22Rv1 (cell line): ENCODE measurements at regions not wholly inside any gene's neighbourhood (a gene's known extent, or its start where the extent isn't known, plus 50 kb on each side); places are given as distances from the start of the nearest gene placed in this dataset.

ENCODE experiments used
- H3K27ac ChIP-seq: fragments of 450-650 bp; 2 replicates; pipeline ENCODE4 v1.5.1; 2017
- ZFX ChIP-seq: fragments of 450-650 bp; IDR thresholded peaks from 2 replicates; pipeline ENCODE4 v1.6.1; 2017; ENCODE audit warnings: antibody characterized with exemption, borderline replicate concordance
- TF ChIP-seq, protein P1 (sequence below): fragments of 450-650 bp; IDR thresholded peaks from 2 replicates; pipeline ENCODE4 v1.5.1; 2017; ENCODE audit warnings: mild to moderate bottlenecking

DNA sequence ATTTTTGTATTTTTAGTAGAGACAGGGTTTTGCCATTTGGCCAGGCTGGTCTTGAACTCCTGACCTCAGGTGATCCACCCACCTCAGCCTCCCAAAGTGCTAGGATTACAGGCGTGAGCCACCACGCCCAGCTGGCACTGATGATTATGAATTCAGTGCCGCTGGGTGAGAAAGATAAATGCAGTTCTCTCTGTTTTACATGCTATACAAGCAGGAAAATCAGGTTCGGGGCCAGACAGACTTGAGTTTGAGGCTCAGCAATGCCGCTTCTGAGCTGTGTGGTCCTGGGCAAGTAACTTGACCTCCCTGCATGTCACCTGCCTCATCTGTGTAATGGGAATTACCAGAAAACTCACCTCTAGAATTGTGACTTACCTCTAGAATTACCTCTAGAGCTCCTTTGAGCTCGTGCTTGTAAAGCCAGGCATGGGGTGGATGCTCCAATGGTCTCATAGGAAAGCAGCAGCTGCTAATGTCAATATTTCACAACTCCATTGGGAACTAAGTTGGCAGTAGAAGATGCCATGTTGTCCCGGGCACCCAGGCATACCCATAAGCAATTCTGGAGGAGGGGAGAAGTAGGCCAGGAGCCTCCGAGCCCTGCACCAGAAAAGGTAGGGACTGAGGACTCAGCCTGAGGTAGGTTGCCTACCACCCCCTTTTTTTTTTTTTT, 119.8 kb upstream of the SLC25A33 start:
- TF ChIP-seq, protein P1, sequence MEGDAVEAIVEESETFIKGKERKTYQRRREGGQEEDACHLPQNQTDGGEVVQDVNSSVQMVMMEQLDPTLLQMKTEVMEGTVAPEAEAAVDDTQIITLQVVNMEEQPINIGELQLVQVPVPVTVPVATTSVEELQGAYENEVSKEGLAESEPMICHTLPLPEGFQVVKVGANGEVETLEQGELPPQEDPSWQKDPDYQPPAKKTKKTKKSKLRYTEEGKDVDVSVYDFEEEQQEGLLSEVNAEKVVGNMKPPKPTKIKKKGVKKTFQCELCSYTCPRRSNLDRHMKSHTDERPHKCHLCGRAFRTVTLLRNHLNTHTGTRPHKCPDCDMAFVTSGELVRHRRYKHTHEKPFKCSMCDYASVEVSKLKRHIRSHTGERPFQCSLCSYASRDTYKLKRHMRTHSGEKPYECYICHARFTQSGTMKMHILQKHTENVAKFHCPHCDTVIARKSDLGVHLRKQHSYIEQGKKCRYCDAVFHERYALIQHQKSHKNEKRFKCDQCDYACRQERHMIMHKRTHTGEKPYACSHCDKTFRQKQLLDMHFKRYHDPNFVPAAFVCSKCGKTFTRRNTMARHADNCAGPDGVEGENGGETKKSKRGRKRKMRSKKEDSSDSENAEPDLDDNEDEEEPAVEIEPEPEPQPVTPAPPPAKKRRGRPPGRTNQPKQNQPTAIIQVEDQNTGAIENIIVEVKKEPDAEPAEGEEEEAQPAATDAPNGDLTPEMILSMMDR, result no peak
- no peak for TF ChIP-seq ZFX
- no peak overlapping the region for H3K27ac ChIP-seq

DNA sequence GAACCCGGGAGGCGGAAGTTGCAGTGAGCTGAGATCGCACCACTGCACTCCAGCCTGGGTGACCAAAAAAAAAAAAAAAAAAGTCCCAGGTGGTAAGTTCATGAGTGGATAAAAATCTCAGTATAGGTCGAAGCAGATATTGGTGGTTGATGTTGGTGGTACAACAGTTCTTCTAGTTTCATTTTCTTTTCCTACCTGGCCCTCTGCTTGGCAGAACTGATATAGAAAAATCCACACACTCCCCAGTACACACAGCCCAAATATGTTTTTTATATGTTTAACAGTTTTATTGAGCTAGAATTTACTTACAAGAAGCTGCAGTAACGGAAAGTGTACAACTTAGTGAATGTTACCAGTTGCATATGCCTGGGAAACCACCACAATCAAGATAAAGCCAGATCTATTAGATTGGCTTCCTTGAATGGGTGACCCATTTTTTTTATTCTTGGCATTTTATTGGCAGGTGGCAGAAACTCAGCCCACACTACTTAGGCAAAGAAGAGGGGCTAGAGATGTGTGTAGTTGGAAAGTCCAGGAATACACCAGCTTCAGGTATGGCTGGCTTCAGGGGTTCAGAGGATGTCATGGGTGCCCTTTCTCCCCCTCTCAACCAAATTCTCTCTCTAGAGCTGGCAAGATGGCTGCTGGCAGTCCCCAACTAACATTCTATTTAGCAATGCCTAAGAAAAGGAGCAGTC, 118.3 kb upstream of the SLC25A33 start:
- TF ChIP-seq ZFX, result no peak
- TF ChIP-seq, protein P1, result no peak
- no peak overlapping the region for H3K27ac ChIP-seq

GRCh38 chr1:9421533-9421873, 117.8 kb upstream of the SLC25A33 start:
- TF ChIP-seq, protein P1, result no peak
- TF ChIP-seq ZFX, result no peak
- H3K27ac ChIP-seq, result no peak overlapping the region

DNA sequence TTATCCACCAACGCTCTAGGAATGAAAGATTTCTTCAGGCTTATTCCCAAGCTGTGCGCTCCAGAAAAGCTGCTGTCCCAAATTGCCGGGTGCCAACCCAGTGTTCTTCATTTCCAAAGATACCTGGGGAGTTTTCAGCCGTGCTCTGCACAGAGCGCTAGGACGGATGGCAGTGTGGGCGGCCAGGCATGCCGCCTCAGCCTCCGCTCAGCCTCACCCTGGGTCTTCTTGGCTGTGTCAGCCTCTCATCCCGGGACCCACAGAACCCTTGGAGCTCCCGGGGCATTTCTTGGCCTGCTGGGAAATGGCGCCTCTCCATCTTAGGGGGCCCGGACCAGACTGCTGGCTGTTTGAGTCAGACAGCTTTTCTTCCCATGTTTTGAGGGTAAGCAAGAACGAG, 116.9 kb upstream of the SLC25A33 start:
- no peak overlapping the region for H3K27ac ChIP-seq
- TF ChIP-seq, protein P1, result no peak
- no peak for TF ChIP-seq ZFX

GRCh38 chr1:9422911-9423505, 116.3 kb upstream of the SLC25A33 start:
- TF ChIP-seq, protein P1, result no peak
- no peak for TF ChIP-seq ZFX
- H3K27ac ChIP-seq, result no peak overlapping the region

DNA sequence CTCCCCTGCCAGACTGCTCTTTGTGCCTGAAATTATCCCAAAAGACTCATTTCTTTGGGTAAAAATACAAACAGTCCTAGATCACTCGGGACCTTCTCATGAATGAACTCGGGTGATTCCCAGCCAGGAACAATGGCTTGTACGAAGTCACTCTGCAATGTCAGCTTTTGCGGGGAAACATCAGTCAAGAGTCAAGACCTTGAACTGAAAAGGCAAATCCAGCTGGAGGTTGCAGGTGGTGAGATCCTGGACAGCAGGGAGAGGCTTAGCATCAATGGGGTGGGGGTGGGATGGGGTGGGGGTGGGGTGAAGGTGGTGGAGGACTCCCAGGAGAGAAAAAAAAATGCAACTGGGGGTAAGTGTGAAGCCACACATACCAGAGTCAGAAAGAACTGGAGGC, 115.0 kb upstream of the SLC25A33 start:
- H3K27ac ChIP-seq, result no peak overlapping the region
- TF ChIP-seq, protein P1, result no peak
- no peak for TF ChIP-seq ZFX

DNA sequence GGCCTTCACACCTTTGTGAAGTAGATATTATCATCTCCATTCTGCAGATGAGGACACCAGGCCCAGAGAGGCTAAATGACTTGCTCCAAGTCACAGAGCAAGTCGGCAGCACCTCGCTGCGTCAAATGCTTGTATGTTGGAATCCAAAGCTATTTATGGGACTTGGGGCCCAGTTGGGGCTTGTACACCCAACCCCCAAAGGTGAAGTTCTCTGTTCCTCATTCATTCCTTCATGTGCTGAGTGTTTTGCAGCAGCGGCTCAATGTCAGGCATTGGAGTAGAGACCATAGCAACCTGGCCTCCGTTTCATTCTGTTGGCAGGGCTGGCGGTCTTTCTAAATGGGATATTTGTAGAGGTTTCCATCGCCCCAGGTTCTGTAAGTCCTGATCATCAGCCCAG, 113.4 kb upstream of the SLC25A33 start:
- H3K27ac ChIP-seq, result no peak overlapping the region
- TF ChIP-seq, protein P1, result no peak
- no peak for TF ChIP-seq ZFX
